ENCODE measurements at regions not wholly inside any gene's neighbourhood (a gene's known extent, or its start where the extent isn't known, plus 50 kb on each side); places are given as distances from the start of the nearest gene placed in this dataset.
A peak's percentile ranks its signal among the peaks of the same experiment; 100 is the strongest.

DNA sequence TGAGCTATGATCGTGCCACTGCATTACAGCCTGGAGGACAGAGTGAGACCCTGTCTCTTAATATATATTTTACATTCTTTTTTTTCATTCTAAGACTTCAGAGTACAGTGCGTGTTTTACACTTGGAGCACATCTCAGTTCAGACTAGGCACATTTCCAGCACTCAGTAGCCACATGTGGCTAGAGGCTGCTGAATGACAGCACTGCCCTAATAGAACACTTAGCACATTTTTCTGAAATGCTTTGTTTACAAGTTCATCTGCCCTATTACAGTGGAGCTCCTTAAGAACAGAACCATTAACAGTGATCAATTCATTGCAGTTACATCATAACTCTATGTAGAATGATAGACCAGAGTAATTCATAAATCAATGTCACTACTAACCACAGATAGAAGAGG lies 138.1 kb downstream of the SUCLG1 start:
- no peak for TF ChIP-seq EZH2phosphoT487 (conservative IDR thresholded peaks at IDR 0.05; ENCODE audit: low read length)
- no peak for TF ChIP-seq CTCF (IDR thresholded peaks at IDR 0.05; ENCODE audit: insufficient read depth, low read length, poor library complexity, severe bottlenecking)
- Histone ChIP-seq H3K36me3 (ENCODE audit: low read length) (no peaks in the 10 kb centered on the region), H3K9me2 (replicated peaks; ENCODE audit: insufficient read depth, low read length) (no peaks in the 10 kb centered on the region), H4K20me1 (ENCODE audit: low read depth, low read length) (no peaks in the 10 kb centered on the region), H3K4me3 (ENCODE audit: insufficient read depth, low read length, poor library complexity, severe bottlenecking) (no peak overlapping the region), H3F3A (ENCODE audit: insufficient read depth) (no peaks in the 10 kb centered on the region), H3K27me3 (ENCODE audit: low read length) (no peaks in the 10 kb centered on the region), H3K27ac (ENCODE audit: low read depth, low read length) (no peak overlapping the region), H3K9ac (ENCODE audit: low read length) (no peak overlapping the region), H3K79me2 (ENCODE audit: insufficient read depth, low read length) (no peaks in the 10 kb centered on the region), H2AFZ (ENCODE audit: low read depth, low read length, severe bottlenecking) (no peak overlapping the region), H3K4me2 (ENCODE audit: low read depth, low read length, poor library complexity, severe bottlenecking) (no peak overlapping the region), H3K9me3 (ENCODE audit: insufficient read depth, low read length) (no peaks in the 10 kb centered on the region)

DNA sequence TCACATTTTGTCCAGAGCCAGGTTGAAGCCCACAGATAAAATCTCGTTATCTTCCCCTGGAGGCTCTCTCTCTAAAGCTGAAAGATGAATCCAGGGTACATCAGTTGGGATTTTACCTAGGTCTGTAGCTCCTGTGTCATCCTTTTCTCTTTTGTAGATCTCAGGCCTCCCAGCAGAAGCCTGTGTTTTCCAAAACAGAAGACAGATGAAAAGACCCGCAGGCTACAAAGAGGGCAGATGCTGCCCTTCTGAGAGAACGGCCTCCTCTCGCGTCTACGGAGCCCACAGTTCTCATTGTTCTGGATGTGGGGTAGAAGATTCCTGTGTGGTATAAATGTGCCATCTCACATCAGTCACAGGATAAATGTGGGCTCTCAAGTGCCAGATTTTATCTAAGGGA lies 139.5 kb downstream of the SUCLG1 start:
- H3K9me2 ChIP-seq (replicated peaks; ENCODE audit: insufficient read depth, low read length): no peaks in the 10 kb centered on the region
- no peak overlapping the region for H3K4me3 ChIP-seq (ENCODE audit: insufficient read depth, low read length, poor library complexity, severe bottlenecking)

DNA sequence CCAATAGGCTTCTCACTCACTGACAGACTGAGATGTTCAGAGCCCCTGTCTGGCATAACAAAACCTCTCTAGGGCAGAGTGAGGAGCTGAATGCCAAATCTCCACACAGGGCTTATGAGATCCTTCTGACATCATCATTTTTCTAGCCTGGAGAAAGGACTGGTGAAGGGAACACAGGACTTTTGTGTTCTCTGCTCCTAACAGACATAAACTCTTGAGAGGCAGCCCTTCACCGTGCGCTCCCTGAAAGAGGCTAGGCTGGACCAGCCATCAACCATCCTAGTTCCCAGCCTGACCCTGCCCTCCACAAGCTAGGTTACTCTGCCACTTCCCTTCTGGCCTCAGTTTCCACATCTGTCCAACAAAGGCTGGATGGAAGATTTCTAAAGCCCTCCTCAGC lies 141.9 kb downstream of the SUCLG1 start:
- Histone ChIP-seq H3F3A (ENCODE audit: insufficient read depth) (no peaks in the 10 kb centered on the region), H3K9me3 (ENCODE audit: insufficient read depth, low read length) (no peaks in the 10 kb centered on the region), H3K9me2 (replicated peaks; ENCODE audit: insufficient read depth, low read length) (no peaks in the 10 kb centered on the region), H3K4me2 (ENCODE audit: low read depth, low read length, poor library complexity, severe bottlenecking) (no peak overlapping the region), H4K20me1 (ENCODE audit: low read depth, low read length) (no peaks in the 10 kb centered on the region), H3K36me3 (ENCODE audit: low read length) (no peaks in the 10 kb centered on the region), H3K9ac (ENCODE audit: low read length) (no peak overlapping the region), H3K27ac (ENCODE audit: low read depth, low read length) (no peak overlapping the region), H2AFZ (ENCODE audit: low read depth, low read length, severe bottlenecking) (no peak overlapping the region), H3K4me3 (ENCODE audit: insufficient read depth, low read length, poor library complexity, severe bottlenecking) (no peak overlapping the region), H3K79me2 (ENCODE audit: insufficient read depth, low read length) (no peaks in the 10 kb centered on the region), H3K27me3 (ENCODE audit: low read length) (no peaks in the 10 kb centered on the region)
- TF ChIP-seq CTCF (IDR thresholded peaks at IDR 0.05; ENCODE audit: insufficient read depth, low read length, poor library complexity, severe bottlenecking): no peak
- no peak for TF ChIP-seq EZH2phosphoT487 (conservative IDR thresholded peaks at IDR 0.05; ENCODE audit: low read length)

More for the DNA sequence above, 139.5 kb downstream of the SUCLG1 start:
- no peaks in the 10 kb centered on the region for H3K79me2 ChIP-seq (ENCODE audit: insufficient read depth, low read length)
- no peak overlapping the region for H3K27ac ChIP-seq (ENCODE audit: low read depth, low read length)
- no peaks in the 10 kb centered on the region for H3K27me3 ChIP-seq (ENCODE audit: low read length)
- no peak overlapping the region for H3K9ac ChIP-seq (ENCODE audit: low read length)
- TF ChIP-seq EZH2phosphoT487 (conservative IDR thresholded peaks at IDR 0.05; ENCODE audit: low read length): no peak
- H3K4me2 ChIP-seq (ENCODE audit: low read depth, low read length, poor library complexity, severe bottlenecking): no peak overlapping the region
- H3K36me3 ChIP-seq (ENCODE audit: low read length): no peaks in the 10 kb centered on the region
- no peaks in the 10 kb centered on the region for H3F3A ChIP-seq (ENCODE audit: insufficient read depth)
- H3K9me3 ChIP-seq (ENCODE audit: insufficient read depth, low read length): no peaks in the 10 kb centered on the region
- no peaks in the 10 kb centered on the region for H4K20me1 ChIP-seq (ENCODE audit: low read depth, low read length)
- H2AFZ ChIP-seq (ENCODE audit: low read depth, low read length, severe bottlenecking): no peak overlapping the region

DNA sequence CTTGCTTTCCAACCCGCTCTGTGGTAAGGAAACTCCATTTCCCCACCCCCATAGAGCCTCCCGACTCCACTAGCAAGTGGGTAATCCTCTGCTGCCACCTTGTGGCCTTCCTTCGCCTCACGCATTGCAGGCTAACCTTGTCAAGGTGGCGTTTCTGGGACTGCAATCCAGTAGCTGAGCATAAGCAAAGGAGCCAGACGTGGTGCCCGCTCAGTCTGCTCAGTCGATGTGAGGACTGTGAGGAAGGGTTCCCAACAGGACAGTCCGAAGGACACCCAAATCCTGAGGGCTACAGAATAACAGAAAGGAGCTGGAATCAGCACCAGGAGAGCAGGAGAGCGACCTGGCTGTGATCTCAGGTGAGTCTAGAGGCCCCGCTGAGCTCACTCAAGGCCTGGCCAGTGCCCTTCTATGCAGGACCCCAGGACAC lies 144.2 kb downstream of the SUCLG1 start:
- no peaks in the 10 kb centered on the region for H3K27me3 ChIP-seq (ENCODE audit: low read length)
- no peak overlapping the region for H3K4me3 ChIP-seq (ENCODE audit: insufficient read depth, low read length, poor library complexity, severe bottlenecking)
- H3K27ac ChIP-seq (ENCODE audit: low read depth, low read length): no peak overlapping the region
- no peaks in the 10 kb centered on the region for H4K20me1 ChIP-seq (ENCODE audit: low read depth, low read length)
- TF ChIP-seq EZH2phosphoT487 (conservative IDR thresholded peaks at IDR 0.05; ENCODE audit: low read length) (no peak), CTCF (IDR thresholded peaks at IDR 0.05; ENCODE audit: insufficient read depth, low read length, poor library complexity, severe bottlenecking) (peak; percentile 94)
- no peaks in the 10 kb centered on the region for H3K9me3 ChIP-seq (ENCODE audit: insufficient read depth, low read length)
- H3K4me2 ChIP-seq (ENCODE audit: low read depth, low read length, poor library complexity, severe bottlenecking): no peak overlapping the region
- peak overlapping the region; percentile 5 for H2AFZ ChIP-seq (ENCODE audit: low read depth, low read length, severe bottlenecking)
- H3K36me3 ChIP-seq (ENCODE audit: low read length): no peaks in the 10 kb centered on the region
- H3F3A ChIP-seq (ENCODE audit: insufficient read depth): no peaks in the 10 kb centered on the region
- H3K9me2 ChIP-seq (replicated peaks; ENCODE audit: insufficient read depth, low read length): no peaks in the 10 kb centered on the region
- H3K79me2 ChIP-seq (ENCODE audit: insufficient read depth, low read length): no peaks in the 10 kb centered on the region
- no peak overlapping the region for H3K9ac ChIP-seq (ENCODE audit: low read length)

Measured in SU-DHL-6 (cell line).